Natural killer cell (primary cell): ENCODE measurements at regions not wholly inside any gene's neighbourhood (a gene's known extent, or its start where the extent isn't known, plus 50 kb on each side); places are given as distances from the start of the nearest gene placed in this dataset.

Experiments used
- ATAC-seq, 3 donors: fragments of 150-1000 bp in 2 of 3; fragments of 200-7000 bp in 1 of 3; cut with Tn5 transposase; 1 replicate in 1 of 3; 2 replicates in 2 of 3; pipeline ENCODE4 v1.10.0; 2021; ENCODE audit warnings: mild to moderate bottlenecking in 2 of 3, moderate library complexity in 2 of 3
- DNase-seq, 2 donors: peaks; one replicate each; pipeline versions ENCODE4 v3.0.0 to v3.0.0-alpha.2; 2013 to 2021; ENCODE audit warnings: mixed read lengths in 1 of 2
- H3K27ac ChIP-seq: one replicate; pipeline ENCODE4 v1.5.1; 2013; ENCODE audit warnings: mild to moderate bottlenecking, low read length
- H3K27me3 ChIP-seq: one replicate; pipeline ENCODE4 v1.6.1; 2013; ENCODE audit warnings: low read length; ENCODE audit not compliant: control insufficient read depth, insufficient read depth
- H3K36me3 ChIP-seq: one replicate; pipeline ENCODE4 v1.6.1; 2013; ENCODE audit warnings: low read length; ENCODE audit not compliant: control insufficient read depth, insufficient read depth
- H3K4me1 ChIP-seq: one replicate; pipeline ENCODE4 v1.6.1; 2013; ENCODE audit warnings: low read length; ENCODE audit not compliant: control insufficient read depth, insufficient read depth
- H3K4me3 ChIP-seq: one replicate; pipeline ENCODE4 v1.5.1; 2013; ENCODE audit warnings: low read length
- H3K9me3 ChIP-seq: one replicate; pipeline ENCODE4 v1.6.1; 2013; ENCODE audit warnings: low read length; ENCODE audit not compliant: control insufficient read depth, insufficient read depth
- H3K27ac Mint-ChIP-seq, 2 donors: one replicate each; pipeline ENCODE4 v1.8.0; 2022; ENCODE audit warnings: mild to moderate bottlenecking in 2 of 2, mixed read lengths in 2 of 2, moderate library complexity in 1 of 2
- H3K27me3 Mint-ChIP-seq, 2 donors: one replicate each; pipeline ENCODE4 v1.8.0; 2022; ENCODE audit warnings: low read depth in 2 of 2, mixed read lengths in 2 of 2
- H3K36me3 Mint-ChIP-seq: one replicate; pipeline ENCODE4 v1.8.0; 2022; ENCODE audit warnings: mixed read lengths
- H3K4me1 Mint-ChIP-seq, 2 donors: one replicate each; pipeline ENCODE4 v1.8.0; 2022; ENCODE audit warnings: mixed read lengths in 2 of 2
- H3K4me3 Mint-ChIP-seq: one replicate; pipeline ENCODE4 v1.8.0; 2022; ENCODE audit warnings: mild to moderate bottlenecking, moderate library complexity, mixed read lengths
- H3K9me3 Mint-ChIP-seq, 2 donors: one replicate each; pipeline ENCODE4 v1.8.0; 2022; ENCODE audit warnings: mixed read lengths in 2 of 2
- CTCF ChIP-seq: fragments of 200-600 bp; IDR thresholded peaks from one replicate; pipeline ENCODE4 v1.8.0; 2022; ENCODE audit warnings: antibody characterized with exemption
- WGBS: methylation state at CpG from one replicate; pipeline ENCODE4 v1.1.7; 2013; ENCODE audit warnings: missing lambda C conversion rate; ENCODE audit not compliant: insufficient coverage; 5-methylcytosine and 5-hydroxymethylcytosine counted together
- intact Hi-C: fragments of 100-400 bp; cut with micrococcal nuclease; formaldehyde crosslinking; loops from one replicate; pipeline ENCODE4 v1.14.2; 2022

- H3K36me3 ChIP-seq: no peaks in the 10 kb centered on the region
- H3K27me3 ChIP-seq: no peaks in the 10 kb centered on the region
- Mint-ChIP-seq H3K27ac (no peak overlapping the region), H3K4me3 (no peak overlapping the region), H3K4me1 (no peaks in the 10 kb centered on the region), H3K9me3 (peaks cover 0 to 5% of the 10 kb centered on the region in 2 donors), H3K36me3 (no peaks in the 10 kb centered on the region), H3K27me3 (peaks cover 6 to 8% of the 10 kb centered on the region in 2 donors)
- no CpG with 5 or more reads among the region's 1 CpG for WGBS
- no peak for ATAC-seq
- no peaks in the 10 kb centered on the region for H3K4me1 ChIP-seq
- TF ChIP-seq CTCF: no peak
- H3K9me3 ChIP-seq: peaks cover 5% of the 10 kb centered on the region
- intact Hi-C loops: no loop called here
- no peak overlapping the region for H3K4me3 ChIP-seq
- DNase-seq: no peak
- H3K27ac ChIP-seq: no peak overlapping the region
Observed at GRCh38 chr6:130676773-130677144, 150.4 kb upstream of the SMLR1 start.

- H3K27ac Mint-ChIP-seq: no peak overlapping the region
- ATAC-seq: no peak
Observed at GRCh38 chr6:130677312-130677711, 149.9 kb upstream of the SMLR1 start.

GRCh38 chr6:130677766-130678165 lies 149.4 kb upstream of the SMLR1 start:
- no peak for TF ChIP-seq CTCF
- intact Hi-C loops: no loop called here
- Histone ChIP-seq H3K27ac (no peak overlapping the region), H3K4me3 (no peak overlapping the region), H3K27me3 (no peaks in the 10 kb centered on the region), H3K9me3 (peaks cover 5% of the 10 kb centered on the region), H3K36me3 (no peaks in the 10 kb centered on the region), H3K4me1 (no peaks in the 10 kb centered on the region)
- ATAC-seq (no peak), DNase-seq (no peak)
- H3K27ac Mint-ChIP-seq: no peak overlapping the region
- H3K4me3 Mint-ChIP-seq: no peak overlapping the region
- H3K36me3 Mint-ChIP-seq: no peaks in the 10 kb centered on the region
- H3K9me3 Mint-ChIP-seq: peaks cover 0 to 5% of the 10 kb centered on the region in 2 donors
- peaks cover 6 to 18% of the 10 kb centered on the region in 2 donors for H3K27me3 Mint-ChIP-seq
- H3K4me1 Mint-ChIP-seq: no peaks in the 10 kb centered on the region
- WGBS: 64% methylated on average over 3 of the region's 3 CpGs

More at GRCh38 chr6:130677312-130677711, 149.9 kb upstream of the SMLR1 start:
- H3K36me3 ChIP-seq: no peaks in the 10 kb centered on the region
- no peak overlapping the region for H3K27ac ChIP-seq
- Mint-ChIP-seq H3K4me1 (no peaks in the 10 kb centered on the region), H3K27me3 (peaks cover 6 to 13% of the 10 kb centered on the region in 2 donors), H3K4me3 (no peak overlapping the region), H3K9me3 (peaks cover 0 to 5% of the 10 kb centered on the region in 2 donors), H3K36me3 (no peaks in the 10 kb centered on the region)
- intact Hi-C loops: no loop called here
- no peak for DNase-seq
- H3K4me1 ChIP-seq: no peaks in the 10 kb centered on the region
- no peak for TF ChIP-seq CTCF
- no peak overlapping the region for H3K4me3 ChIP-seq
- H3K9me3 ChIP-seq: peaks cover 5% of the 10 kb centered on the region
- no peaks in the 10 kb centered on the region for H3K27me3 ChIP-seq

GRCh38 chr6:130679684-130680083 lies 147.5 kb upstream of the SMLR1 start:
- TF ChIP-seq CTCF: no peak
- no peaks in the 10 kb centered on the region for H3K4me1 ChIP-seq
- Mint-ChIP-seq H3K36me3 (no peaks in the 10 kb centered on the region), H3K9me3 (peaks cover 0 to 5% of the 10 kb centered on the region in 2 donors), H3K27me3 (peaks cover 4 to 20% of the 10 kb centered on the region in 2 donors), H3K4me3 (no peak overlapping the region), H3K4me1 (no peaks in the 10 kb centered on the region), H3K27ac (no peak overlapping the region)
- WGBS: 69% methylated on average over 2 of the region's 2 CpGs
- ATAC-seq: no peak
- no peak for DNase-seq
- no peaks in the 10 kb centered on the region for H3K36me3 ChIP-seq
- no peak overlapping the region for H3K4me3 ChIP-seq
- intact Hi-C loops: no loop called here
- no peaks in the 10 kb centered on the region for H3K27me3 ChIP-seq
- peaks cover 5% of the 10 kb centered on the region for H3K9me3 ChIP-seq
- H3K27ac ChIP-seq: no peak overlapping the region
